GM21576 (cell line): ENCODE measurements at regions not wholly inside any gene's neighbourhood (a gene's known extent, or its start where the extent isn't known, plus 50 kb on each side); places are given as distances from the start of the nearest gene placed in this dataset.
"Not testable (repeated sequence)": the region's sequence is repeated elsewhere in the genome, so short reads cannot be mapped to it uniquely, and the experiment has no call there.

Source experiments
- ATAC-seq: cut with Tn5 transposase; IDR thresholded peaks from one replicate; pipeline ENCODE4 v1.9.1; 2021; ENCODE audit warnings: mild to moderate bottlenecking, moderate library complexity; ENCODE audit not compliant: unreplicated experiment

DNA sequence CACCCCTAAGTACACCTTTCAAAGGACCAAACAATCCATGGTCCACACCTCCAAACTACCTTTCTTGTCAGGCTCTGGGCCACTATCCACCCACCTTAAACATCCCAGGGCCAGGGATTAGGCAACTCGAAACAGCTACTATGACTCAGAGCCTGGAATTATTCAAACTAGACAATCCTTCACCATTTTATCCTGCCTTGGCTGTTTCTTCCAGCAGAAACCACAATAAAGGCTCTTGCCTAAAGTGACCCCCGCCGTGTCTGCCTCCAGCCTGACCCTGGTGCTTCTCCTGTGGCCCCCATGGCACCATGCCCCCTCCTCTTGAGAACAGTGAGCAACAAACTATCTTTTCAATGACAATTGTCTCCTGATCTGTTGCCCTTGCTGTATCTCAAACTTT, 195.5 kb downstream of the EPM2A start:
- no peak for ATAC-seq

DNA sequence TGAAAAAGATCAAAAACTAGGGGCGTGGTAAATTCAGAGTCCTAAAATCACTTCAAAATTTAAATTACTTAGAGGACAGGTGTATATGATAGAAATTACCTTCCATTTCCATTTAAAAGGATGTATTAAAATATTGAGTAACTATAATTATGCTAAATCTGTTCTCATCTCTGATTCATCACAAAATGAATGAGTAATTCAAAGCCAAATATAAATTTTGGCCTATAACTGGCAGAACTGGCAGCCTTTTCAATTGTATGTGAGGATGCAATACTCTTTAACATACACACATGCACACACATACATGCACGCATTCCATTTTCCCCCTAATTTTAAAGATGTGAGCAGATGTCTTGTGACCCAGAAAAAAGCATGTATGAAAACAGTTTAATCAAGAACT, 194.6 kb downstream of the EPM2A start:
- no peak for ATAC-seq

DNA sequence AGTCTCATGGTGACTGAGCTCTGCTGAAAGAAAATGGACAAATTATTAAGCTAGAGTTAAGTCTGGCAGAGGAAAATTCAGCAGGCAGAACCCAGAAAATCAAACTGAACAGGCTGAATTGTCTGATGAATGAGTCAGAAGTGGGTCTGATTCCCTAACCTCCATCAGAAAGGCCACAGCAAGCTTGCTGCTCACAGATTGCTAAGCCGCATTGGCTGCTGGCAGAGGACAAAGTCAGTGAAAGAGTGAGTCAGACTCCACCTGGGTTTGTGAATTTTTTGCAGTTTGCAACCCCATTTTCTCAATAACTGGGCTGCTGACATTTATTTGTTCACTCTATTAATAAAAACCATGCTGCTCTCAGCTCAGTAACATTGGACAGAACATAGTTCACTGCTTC, 191.3 kb downstream of the EPM2A start:
- no peak for ATAC-seq

DNA sequence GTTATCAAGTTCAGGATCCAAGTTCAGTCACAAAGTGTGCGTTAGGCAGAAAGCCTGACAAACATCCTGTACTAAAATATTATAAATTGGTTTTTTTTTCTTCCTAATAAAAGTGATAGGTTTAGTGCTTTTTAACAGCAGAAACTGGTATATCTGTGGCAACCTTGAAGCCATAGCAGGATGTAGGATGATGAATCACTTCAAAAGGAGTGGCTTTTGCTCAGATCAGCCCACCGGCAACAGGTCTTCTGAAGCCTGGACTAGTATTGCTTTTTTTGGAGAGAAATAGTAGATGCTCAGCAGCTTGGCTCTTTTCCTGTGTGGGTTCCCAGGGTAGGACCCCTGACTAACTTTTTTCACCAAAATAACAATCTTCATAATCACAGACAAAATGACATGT, 190.8 kb downstream of the EPM2A start:
- no peak for ATAC-seq

DNA sequence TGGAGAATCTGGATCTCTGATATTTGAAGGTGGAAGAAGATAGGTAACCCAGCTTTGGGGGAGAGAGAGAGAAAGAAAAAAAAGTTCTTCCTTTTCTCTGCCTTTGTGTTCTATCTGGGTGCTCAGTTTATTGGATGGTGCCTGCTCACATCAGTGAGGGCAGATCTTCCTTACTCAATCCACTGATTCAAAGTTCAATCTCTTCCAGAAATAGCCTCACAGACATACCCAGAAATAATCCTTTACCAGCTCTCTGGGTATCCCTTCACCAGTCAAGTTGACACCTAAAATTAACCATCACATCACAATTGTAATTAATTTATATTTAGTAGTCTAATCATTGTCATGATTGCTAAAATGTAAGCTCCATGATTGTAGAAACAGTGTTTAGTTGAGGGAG, 189.1 kb downstream of the EPM2A start:
- ATAC-seq = no peak

DNA sequence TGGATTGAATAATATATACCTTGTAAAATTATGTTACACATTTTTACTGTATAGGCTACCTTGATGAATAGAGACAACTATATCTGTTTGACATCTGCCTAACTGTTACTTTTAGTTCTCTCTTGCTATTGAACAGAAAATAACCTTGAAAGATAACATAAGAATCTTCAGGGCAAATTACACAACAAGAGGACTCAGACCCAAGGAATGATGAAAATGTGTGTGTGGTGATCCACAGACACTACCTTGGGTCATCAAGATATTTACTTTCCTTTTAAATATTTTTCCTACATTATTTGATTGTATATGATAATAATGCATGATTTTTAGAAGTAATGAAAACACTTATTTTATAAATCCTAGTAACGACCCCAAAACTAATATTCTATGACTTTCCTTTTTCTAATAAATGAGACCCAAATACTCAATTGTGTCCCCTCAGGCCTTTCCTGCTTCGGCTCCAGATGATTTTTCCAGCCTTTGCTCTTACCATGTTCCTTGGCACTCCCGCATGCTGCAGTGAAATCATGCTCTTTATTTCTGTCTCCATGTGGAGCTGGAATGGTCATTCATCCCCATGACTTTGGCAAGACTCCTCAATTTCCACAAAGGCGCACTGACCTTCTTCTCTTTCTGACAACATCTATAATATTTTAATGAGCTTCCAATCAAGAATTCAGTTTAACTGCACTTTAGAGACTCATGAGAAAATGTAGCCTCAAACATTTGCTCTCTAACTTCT, 187.6 kb downstream of the EPM2A start:
- ATAC-seq = no peak

DNA sequence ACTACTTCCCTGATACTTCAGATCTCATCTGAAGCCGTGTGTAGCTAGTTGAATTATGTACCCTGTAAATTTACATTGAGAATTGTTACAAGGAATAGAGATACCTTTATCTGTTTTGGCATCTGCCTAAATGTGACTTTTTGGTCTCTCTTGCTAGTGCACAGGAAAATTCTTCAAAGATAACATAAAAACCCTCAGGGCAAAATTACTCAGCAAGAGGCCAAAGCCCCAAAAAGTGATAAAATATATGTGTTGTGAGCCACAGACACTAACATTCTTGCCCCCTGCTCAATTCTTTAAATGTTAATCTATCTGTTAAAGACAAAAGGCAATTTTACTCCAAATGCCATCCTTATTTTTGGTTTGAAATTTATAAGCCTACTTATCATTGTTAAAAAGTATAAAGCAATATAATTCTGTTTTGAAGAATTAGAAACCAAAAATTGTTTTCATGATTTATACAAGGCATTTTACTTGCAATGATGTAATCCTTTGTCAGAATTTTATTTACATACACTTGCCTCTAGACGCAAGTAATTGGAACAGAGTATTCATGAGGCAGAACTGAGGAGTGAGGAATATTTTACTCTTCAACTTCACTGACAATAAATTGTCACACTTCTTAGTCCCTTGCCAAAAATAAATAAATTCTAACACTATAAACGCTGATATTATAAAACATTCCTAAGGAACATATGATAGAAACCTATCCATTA, 186.2 kb downstream of the EPM2A start:
- ATAC-seq = no peak

DNA sequence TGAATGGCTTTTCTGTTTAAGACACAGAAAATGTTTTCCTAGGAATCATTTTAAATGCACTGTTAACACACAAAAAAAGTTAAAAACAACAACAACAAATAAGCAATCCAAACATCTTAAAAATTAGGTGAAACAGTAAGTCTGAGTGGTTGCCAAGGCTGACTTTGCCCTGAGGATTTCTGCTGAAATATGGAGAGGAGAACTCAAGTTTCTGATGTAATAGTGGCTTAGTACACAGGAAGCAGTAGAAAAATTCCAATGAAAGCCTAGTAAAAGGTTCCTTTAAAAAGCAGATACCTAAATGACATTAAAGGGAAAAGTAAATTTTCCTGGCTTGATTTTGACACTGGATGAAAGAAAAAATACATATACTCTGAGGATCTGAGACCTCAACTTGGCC, 184.2 kb downstream of the EPM2A start:
- no peak for ATAC-seq

DNA sequence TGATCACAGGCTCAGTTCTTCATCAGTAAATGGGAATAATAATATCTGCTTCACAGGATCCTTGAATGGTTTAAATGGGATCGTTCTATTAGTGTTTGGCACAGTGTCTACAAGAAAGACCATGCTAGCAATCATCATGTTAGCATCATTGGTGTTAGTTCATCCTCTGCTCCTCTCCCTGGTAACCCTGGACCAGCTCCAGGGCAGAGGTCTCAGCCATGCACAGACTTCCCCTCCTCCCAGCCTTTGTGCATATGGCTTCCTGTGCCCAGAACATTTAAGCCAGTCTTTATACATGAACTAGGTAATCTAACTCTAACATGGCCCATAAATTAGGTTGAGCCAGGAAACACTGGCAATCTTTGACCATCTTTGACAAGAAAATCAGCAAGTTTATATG, 180.2 kb downstream of the EPM2A start:
- no peak for ATAC-seq

DNA sequence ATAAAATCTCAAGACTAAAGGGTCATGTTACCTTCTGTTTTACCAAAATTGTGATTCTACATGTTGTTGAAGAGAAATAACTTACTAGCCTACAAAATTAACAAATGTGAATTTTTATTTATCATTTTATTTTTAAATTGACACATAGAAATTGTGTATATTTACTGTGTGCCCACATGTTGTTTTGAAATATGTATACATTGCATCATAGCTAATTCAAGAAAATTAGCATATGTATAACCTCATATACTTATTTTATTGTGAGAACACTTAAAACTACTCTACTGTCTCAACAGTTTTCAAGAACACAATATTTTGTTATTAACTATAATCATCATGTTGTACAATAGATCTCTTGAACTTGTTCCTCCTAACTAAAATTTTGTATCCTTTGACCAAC, 177.8 kb downstream of the EPM2A start:
- ATAC-seq = no peak

DNA sequence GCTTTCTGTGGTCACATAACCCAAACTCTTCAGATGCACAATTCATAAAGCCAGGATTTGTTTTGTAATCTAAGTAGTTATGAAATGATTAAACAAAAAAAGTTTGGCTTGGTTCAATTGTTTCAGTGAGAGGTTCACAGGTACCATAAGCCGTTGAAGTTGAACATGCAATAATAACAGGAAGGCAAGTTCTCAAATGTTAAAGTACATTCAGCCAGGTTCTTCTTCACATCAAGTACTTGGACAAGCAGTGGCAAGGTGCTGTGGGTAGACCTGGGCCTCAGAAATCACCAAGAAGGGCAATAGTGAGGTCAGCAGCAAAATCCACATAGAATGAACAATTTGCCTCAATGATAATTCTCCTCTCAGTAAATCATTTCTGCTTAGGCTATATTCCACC, 175.5 kb downstream of the EPM2A start:
- ATAC-seq = no peak

DNA sequence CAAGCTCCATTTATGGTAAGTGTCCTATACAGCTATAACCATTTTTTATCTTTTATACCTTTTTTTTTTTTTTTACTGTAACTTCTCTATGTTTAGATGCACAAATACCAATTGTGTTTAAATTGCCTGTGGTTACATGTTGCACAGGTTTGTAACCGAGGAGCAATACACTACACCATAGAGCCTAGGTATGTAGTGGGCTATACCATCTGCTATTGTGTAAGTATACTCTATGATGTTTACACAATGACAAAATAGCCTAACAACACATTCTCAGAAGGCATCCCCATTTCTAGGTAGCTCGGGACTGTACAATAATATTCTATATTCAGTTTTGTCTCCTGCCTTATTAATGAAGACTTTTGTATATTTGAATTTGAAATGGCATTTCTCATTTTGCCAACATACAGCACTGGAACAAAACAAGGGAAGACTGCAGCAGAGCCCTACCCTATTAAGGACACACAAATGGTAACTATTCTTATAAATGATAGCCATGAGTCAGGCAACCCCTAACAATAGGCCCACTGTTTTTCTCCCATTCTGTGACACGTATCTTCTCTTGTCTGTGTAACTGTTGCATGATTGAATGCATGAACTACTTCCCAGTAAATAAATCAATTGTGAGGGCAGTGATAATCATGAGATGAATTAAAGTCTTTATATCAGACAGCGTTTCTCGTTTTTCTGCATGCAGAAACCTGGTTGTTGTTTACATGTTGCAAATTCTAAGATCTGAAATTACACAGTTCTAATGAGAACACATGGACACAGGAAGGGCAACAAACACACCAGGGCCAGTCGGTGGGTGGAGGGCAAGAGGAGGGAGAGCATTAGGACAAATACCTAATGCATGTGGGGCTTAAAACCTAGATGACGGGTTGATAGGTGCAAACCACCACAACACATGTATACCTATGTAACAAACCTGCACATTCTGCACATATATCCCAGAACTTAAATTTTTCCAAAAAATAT, 173.9 kb downstream of the EPM2A start:
- no peak for ATAC-seq

DNA sequence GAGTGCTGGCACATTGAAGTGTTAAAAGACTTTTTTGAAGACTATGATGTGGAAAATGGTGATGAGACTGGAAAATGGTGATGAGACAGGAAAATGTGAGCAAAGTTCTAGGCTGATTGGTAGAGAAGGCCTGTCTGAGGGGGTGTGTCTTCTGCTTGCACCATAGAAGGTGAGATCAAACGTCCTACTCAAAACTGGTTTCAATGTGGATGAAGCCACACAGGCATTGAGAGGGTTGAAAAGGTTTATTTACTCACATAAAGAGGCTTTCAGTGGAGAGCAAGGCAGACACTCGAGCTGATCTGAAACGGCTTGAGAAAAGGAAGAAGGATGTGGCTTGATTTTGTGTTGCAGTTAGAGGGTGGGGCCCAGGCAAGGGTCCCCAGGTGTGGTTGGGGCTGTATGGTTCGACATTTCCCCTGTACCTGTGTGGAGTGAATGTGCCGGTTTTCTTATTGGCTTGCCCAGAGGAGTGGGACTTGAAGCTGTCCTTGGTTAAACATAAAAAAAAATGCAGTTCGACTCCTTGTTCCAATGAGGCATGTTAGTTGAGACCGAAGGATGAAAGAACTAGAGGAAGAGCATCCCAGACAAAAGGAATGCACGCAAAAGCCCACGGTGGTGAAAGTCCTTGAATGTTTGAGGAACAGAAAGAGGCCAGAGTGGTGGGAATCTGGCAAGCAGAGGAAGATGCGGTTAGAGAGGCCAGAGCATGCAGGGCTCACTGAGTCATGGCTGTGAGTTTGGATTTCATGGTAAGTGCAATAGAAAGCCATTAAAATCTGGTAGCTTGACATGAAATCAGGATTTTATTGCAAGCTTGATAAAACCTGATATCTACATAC, 172.3 kb downstream of the EPM2A start:
- no peak for ATAC-seq

DNA sequence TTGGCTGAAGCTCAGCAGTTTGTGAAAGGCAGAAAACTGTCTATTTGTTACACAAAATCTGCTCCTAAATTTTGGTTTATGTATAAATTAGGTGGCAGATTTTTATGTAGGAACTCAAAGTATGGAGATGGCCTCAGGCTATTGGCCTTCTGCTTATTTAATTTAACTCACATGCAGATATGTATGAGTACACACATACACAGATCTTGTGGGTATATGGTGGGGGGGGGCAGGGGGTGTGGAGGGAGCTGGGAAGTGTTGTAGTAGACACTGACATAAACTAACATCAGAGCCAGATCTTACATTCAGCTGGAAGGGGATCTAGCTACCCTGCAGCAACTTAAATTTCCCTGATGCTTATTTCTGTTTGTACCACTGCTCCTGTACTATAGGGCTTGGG, 170.8 kb downstream of the EPM2A start:
- no peak for ATAC-seq

DNA sequence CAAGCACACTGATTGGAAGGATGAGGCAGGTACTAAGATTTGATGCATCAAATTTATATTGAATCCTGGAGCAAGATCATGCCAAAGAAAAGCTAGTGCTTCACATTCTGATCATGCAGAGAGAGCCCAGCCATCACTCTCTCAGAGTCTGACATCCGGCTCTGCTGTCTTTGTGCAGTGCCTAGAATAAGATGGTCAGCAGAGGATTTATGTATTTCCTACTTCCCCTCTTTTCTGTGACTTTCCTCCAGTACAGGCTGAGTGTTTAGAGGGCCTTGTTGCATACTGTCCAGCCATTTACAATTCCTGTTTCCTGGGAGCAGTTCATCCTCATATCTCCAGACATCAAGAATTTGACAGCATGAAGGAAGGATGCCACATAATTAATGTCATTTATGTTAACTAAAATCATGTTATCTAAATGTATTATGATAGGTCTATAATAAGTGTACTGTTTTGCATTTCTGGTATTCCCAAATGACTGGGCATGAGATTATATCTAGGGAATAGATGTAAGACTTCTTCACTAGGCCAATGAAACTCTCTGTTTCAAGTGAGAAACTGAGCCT, 167.6 kb downstream of the EPM2A start:
- no peak for ATAC-seq

DNA sequence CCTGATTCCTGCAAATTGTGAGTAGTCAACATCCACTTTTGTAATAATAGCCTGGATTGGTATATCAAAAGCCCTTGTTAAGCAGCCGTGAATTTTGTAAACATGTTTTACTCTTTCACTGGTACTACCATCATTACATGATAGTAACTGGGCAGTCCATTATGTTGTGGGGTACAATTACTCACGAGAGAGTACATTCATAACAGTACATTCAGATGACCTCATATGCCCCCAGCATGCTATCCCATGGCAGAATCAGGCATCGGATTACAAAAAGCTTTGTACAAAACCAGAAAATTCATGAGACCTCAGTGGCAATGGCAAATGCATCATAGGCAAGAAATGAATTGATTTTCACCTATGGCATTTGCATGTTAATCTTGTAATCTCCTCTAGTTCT, 166.2 kb downstream of the EPM2A start:
- no peak for ATAC-seq

DNA sequence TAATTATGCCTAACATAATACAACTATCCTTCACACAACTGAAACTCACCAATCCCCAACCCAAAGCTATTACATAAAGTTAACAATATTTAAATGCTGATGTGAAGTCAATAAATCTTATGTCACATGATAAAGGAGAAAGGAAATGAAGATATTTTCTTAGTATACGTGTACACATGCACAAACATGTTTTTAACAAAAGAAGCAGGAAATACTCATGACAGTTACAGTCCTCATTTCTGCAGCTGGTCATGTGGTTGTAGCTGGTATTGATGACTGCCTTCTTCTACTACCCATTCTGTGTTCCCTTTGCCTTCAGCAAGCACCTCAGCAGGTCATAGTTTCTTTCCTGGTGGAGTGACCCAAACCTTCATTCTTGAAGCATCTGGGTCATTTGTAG, 165.0 kb downstream of the EPM2A start:
- not testable (repeated sequence) for ATAC-seq

DNA sequence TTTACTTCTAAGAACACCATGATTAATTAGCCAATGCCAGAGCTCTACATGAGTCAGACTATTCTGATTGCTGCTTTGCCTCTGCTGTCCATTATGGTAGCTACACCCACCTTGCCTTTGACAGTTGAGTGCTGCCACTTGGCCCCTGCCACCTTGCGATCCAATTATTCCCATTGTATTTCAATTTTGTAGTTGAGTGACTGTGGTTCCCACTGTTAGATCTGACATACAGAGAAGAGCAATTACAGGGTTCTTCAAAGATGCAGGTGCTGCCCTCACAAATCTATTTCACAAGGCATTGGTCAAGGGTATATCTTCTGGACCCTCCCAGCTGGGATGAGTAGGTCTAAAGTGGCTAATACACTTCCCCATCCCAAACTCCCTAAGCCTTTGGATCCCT, 161.1 kb downstream of the EPM2A start:
- ATAC-seq = not testable (repeated sequence)
